Colonic mucosa (tissue), 4 donors: ENCODE measurements at regions not wholly inside any gene's neighbourhood (a gene's known extent, or its start where the extent isn't known, plus 50 kb on each side); places are given as distances from the start of the nearest gene placed in this dataset.
"Not testable (repeated sequence)": the region's sequence is repeated elsewhere in the genome, so short reads cannot be mapped to it uniquely, and the experiment has no call there.

Experiments used
- DNase-seq: peaks from one replicate; pipeline ENCODE4 v3.0.0-alpha.2; 2020
- H3K27ac ChIP-seq: fragments of 200-600 bp; one replicate; pipeline ENCODE4 v1.8.0; 2021
- H3K27me3 ChIP-seq: fragments of 200-600 bp; one replicate; pipeline ENCODE4 v1.8.0; 2021
- H3K36me3 ChIP-seq: fragments of 200-600 bp; one replicate; pipeline ENCODE4 v1.8.0; 2021
- H3K4me1 ChIP-seq: fragments of 200-600 bp; one replicate; pipeline ENCODE4 v1.8.0; 2021; ENCODE audit warnings: mild to moderate bottlenecking
- H3K4me3 ChIP-seq: fragments of 200-600 bp; one replicate; pipeline ENCODE4 v1.8.0; 2021
- H3K9ac ChIP-seq, 2 donors: one replicate each; pipeline ENCODE4 v1.7.0; 2013; ENCODE audit warnings: control low read depth in 2 of 2, low read depth in 2 of 2, low read length in 2 of 2
- H3K9me3 ChIP-seq: fragments of 200-600 bp; one replicate; pipeline ENCODE4 v1.8.0; 2021
- CTCF ChIP-seq: fragments of 200-600 bp; IDR thresholded peaks from one replicate; pipeline ENCODE4 v1.8.0; 2022; ENCODE audit warnings: antibody characterized with exemption, mild to moderate bottlenecking
- intact Hi-C: fragments of 100-400 bp; cut with DNase I; formaldehyde crosslinking; loops from one replicate; pipeline ENCODE4 v1.14.1; 2022
- donor health status: healthy.
- donor health status: DM: no; HTN: no; CAD: no.
- donor health status: DM: no; HTN: no; CAD: no.

- Histone ChIP-seq H3K4me3 (no peak overlapping the region), H3K27ac (no peak overlapping the region), H3K27me3 (no peaks in the 10 kb centered on the region), H3K4me1 (no peaks in the 10 kb centered on the region), H3K36me3 (no peaks in the 10 kb centered on the region), H3K9me3 (no peaks in the 10 kb centered on the region), H3K9ac (no peak overlapping the region)
- DNase-seq = no peak
- intact Hi-C loops = no loop called here
- TF ChIP-seq CTCF = no peak
These were observed 807.3 kb downstream of the TSN start for GRCh38 chr2:122562775-122563174.

GRCh38 chr2:122563781-122564180, 808.3 kb downstream of the TSN start:
- intact Hi-C loops = no loop called here
- Histone ChIP-seq H3K27ac (no peak overlapping the region), H3K4me1 (no peaks in the 10 kb centered on the region), H3K4me3 (no peak overlapping the region), H3K36me3 (no peaks in the 10 kb centered on the region), H3K9ac (no peak overlapping the region), H3K27me3 (no peaks in the 10 kb centered on the region), H3K9me3 (no peaks in the 10 kb centered on the region)
- no peak for TF ChIP-seq CTCF
- DNase-seq = no peak

- intact Hi-C loops = no loop called here
- TF ChIP-seq CTCF = no peak
These were observed 809.4 kb downstream of the TSN start for GRCh38 chr2:122564843-122565242.

GRCh38 chr2:122565364-122565763, 809.9 kb downstream of the TSN start:
- intact Hi-C loops = no loop called here
- Histone ChIP-seq H3K4me1 (no peaks in the 10 kb centered on the region), H3K9me3 (no peaks in the 10 kb centered on the region), H3K27me3 (no peaks in the 10 kb centered on the region), H3K27ac (no peak overlapping the region), H3K9ac (no peak overlapping the region), H3K36me3 (no peaks in the 10 kb centered on the region), H3K4me3 (no peak overlapping the region)
- no peak for TF ChIP-seq CTCF
- no peak for DNase-seq

More at GRCh38 chr2:122564843-122565242, 809.4 kb downstream of the TSN start:
- Histone ChIP-seq H3K27me3 (no peaks in the 10 kb centered on the region), H3K4me1 (no peaks in the 10 kb centered on the region), H3K9me3 (no peaks in the 10 kb centered on the region), H3K4me3 (no peak overlapping the region), H3K9ac (no peak overlapping the region), H3K27ac (no peak overlapping the region), H3K36me3 (no peaks in the 10 kb centered on the region)
- no peak for DNase-seq

- no peak overlapping the region for H3K4me3 ChIP-seq
- no peaks in the 10 kb centered on the region for H3K36me3 ChIP-seq
- intact Hi-C loops = no loop called here
- H3K27ac ChIP-seq = no peak overlapping the region
- H3K9me3 ChIP-seq = no peaks in the 10 kb centered on the region
- TF ChIP-seq CTCF = no peak
- DNase-seq = no peak
- no peak overlapping the region for H3K9ac ChIP-seq
- no peaks in the 10 kb centered on the region for H3K27me3 ChIP-seq
- H3K4me1 ChIP-seq = no peaks in the 10 kb centered on the region
These were observed 815.2 kb downstream of the TSN start for GRCh38 chr2:122570641-122571040.

- H3K36me3 ChIP-seq, H3K4me1 ChIP-seq: not testable (repeated sequence)
These were observed 816.0 kb downstream of the TSN start for GRCh38 chr2:122571471-122571870.

More at GRCh38 chr2:122571471-122571870, 816.0 kb downstream of the TSN start:
- DNase-seq, H3K27ac ChIP-seq, H3K9ac ChIP-seq, intact Hi-C loops, H3K27me3 ChIP-seq, H3K4me3 ChIP-seq, H3K9me3 ChIP-seq: not testable (repeated sequence)
